Lung (tissue), 11 donors: ENCODE measurements at regions not wholly inside any gene's neighbourhood (a gene's known extent, or its start where the extent isn't known, plus 50 kb on each side); places are given as distances from the start of the nearest gene placed in this dataset.

ENCODE experiments used
- ATAC-seq: fragments of 200-7000 bp; cut with Tn5 transposase; one replicate; pipeline ENCODE4 v1.9.1; 2020; ENCODE audit warnings: moderate number of reproducible peaks; ENCODE audit not compliant: insufficient read depth, low FRiP score
- DNase-seq, 3 donors: peaks; one replicate each; pipeline ENCODE4 v3.0.0-alpha.2; 2013 to 2017
- H3K27ac ChIP-seq, 2 donors: one replicate each; pipeline ENCODE4 v1.5.1; 2013; ENCODE audit warnings: mild to moderate bottlenecking in 2 of 2, moderate library complexity in 2 of 2, control low read depth in 1 of 2, inconsistent platforms in 1 of 2, low read depth in 1 of 2, low read length in 1 of 2
- H3K27me3 ChIP-seq, 3 donors: one replicate each; pipeline ENCODE4 v1.5.1; 2013; ENCODE audit warnings: low read length in 2 of 3; ENCODE audit not compliant: control insufficient read depth in 3 of 3, insufficient read depth in 3 of 3
- H3K36me3 ChIP-seq, 4 donors: one replicate each; pipeline ENCODE4 v1.5.1; 2013; ENCODE audit warnings: low read length in 4 of 4, mild to moderate bottlenecking in 1 of 4, moderate library complexity in 1 of 4; ENCODE audit not compliant: control insufficient read depth in 4 of 4, insufficient read depth in 4 of 4
- H3K4me1 ChIP-seq, 5 donors: one replicate each; pipeline ENCODE4 v1.5.1; 2013; ENCODE audit warnings: low read length in 5 of 5, mild to moderate bottlenecking in 2 of 5, moderate library complexity in 1 of 5; ENCODE audit not compliant: control insufficient read depth in 5 of 5, insufficient read depth in 5 of 5
- H3K4me3 ChIP-seq: one replicate; pipeline ENCODE4 v1.5.1; 2013; ENCODE audit warnings: mild to moderate bottlenecking, control low read depth, moderate library complexity
- H3K9ac ChIP-seq, 2 donors: one replicate each; pipeline ENCODE4 v1.5.1; 2013; ENCODE audit warnings: low read length in 2 of 2, control low read depth in 1 of 2; ENCODE audit not compliant: insufficient read depth in 1 of 2
- H3K9me3 ChIP-seq, 4 donors: one replicate each; pipeline ENCODE4 v1.5.1; 2013; ENCODE audit warnings: low read length in 3 of 4, mild to moderate bottlenecking in 1 of 4, moderate library complexity in 1 of 4; ENCODE audit not compliant: control insufficient read depth in 4 of 4, insufficient read depth in 3 of 4
- WGBS, 2 donors: extraction: QIAGEN DNeasy Blood & Tissue Kit; methylation state at CpG; one replicate each; pipeline ENCODE4 v1.1.7; 2013; 5-methylcytosine and 5-hydroxymethylcytosine counted together
- TF ChIP-seq, protein P1 (sequence below): IDR thresholded peaks from 2 replicates; pipeline ENCODE4 v1.5.1; 2012; ENCODE audit warnings: mild to moderate bottlenecking; ENCODE audit errors: control extremely low read depth, extremely low read depth
- donor health status: control.
- donor health status: control.
- donor health status: Bipolar disorder and iron deficiency.
- donor health status: healthy.
- donor health status: DM: yes; HTN: yes; CAD: no.

DNA sequence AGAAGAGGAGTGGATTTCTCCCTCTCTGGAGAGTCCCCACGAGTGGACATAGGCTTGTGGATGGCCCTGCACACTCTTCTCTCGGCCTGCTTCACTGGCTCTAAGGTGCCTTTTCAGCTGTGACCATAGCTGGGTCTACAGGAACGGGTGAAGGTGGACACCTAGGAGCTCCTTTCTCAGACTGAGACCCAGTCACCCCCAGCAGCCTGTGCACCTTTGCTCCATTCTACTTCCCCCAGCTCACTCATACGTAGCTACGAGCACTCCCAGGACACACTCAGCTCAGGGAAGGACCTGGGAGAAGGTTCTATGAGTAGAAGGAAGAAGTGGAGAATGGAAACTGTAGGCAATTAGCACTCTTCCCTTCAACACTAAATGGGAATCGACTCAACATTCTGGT lies 272.0 kb upstream of the KLF6 start:
- Histone ChIP-seq H3K4me3 (no peak overlapping the region), H3K4me1 (peaks cover 0 to 7% (median 0%) of the 10 kb centered on the region in 5 donors), H3K27me3 (no peaks in the 10 kb centered on the region), H3K9me3 (no peaks in the 10 kb centered on the region), H3K27ac (no peak overlapping the region), H3K36me3 (no peaks in the 10 kb centered on the region), H3K9ac (no peak overlapping the region)
- no peak for ATAC-seq
- TF ChIP-seq, protein P1, sequence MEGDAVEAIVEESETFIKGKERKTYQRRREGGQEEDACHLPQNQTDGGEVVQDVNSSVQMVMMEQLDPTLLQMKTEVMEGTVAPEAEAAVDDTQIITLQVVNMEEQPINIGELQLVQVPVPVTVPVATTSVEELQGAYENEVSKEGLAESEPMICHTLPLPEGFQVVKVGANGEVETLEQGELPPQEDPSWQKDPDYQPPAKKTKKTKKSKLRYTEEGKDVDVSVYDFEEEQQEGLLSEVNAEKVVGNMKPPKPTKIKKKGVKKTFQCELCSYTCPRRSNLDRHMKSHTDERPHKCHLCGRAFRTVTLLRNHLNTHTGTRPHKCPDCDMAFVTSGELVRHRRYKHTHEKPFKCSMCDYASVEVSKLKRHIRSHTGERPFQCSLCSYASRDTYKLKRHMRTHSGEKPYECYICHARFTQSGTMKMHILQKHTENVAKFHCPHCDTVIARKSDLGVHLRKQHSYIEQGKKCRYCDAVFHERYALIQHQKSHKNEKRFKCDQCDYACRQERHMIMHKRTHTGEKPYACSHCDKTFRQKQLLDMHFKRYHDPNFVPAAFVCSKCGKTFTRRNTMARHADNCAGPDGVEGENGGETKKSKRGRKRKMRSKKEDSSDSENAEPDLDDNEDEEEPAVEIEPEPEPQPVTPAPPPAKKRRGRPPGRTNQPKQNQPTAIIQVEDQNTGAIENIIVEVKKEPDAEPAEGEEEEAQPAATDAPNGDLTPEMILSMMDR, result no peak
- DNase-seq, result no peak
- 91 to 92% methylated on average over 6 of the region's 6 CpGs for WGBS, 2 donors

DNA sequence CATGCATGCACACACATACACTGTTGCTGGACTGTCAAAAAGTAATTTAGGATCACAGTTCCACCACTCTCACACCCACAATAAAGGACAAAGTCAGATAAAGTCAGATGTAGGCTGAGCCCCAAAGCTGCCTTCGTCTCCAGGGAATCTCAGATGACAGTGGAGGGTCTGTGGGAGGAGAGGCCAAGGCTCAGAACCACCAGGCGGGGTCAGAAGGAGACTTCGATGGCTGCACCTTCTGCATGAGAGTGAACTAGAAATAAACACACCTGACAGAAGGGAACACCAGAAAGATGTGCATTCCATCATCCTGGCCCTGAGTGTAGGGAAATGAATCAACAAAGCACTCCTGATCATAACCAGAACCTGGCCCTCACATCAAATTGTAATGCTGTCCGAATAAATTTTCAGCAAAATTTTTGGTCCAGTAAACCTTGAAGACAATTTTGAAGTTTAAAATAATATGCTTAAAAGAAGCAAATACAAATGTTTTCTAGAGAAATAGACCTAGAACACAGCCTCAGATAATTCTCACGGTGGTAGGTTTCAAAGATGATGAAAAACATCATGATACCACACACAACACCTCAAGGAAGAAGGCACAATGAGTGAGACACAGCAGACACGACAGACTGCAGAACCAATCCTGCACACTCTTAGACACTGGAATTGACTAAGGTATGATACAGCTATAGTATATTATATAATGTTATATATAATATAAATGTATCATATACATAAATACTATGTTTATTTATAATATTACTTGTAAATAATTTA lies 269.8 kb upstream of the KLF6 start:
- ATAC-seq (no peak), DNase-seq (no peak)
- Histone ChIP-seq H3K36me3 (no peaks in the 10 kb centered on the region), H3K9me3 (no peaks in the 10 kb centered on the region), H3K4me3 (no peak overlapping the region), H3K4me1 (peaks cover 0 to 8% (median 3%) of the 10 kb centered on the region in 5 donors), H3K27ac (no peak overlapping the region), H3K9ac (no peak overlapping the region), H3K27me3 (no peaks in the 10 kb centered on the region)
- TF ChIP-seq, protein P1, result no peak
- 96 to 97% methylated on average over 6 of the region's 6 CpGs for WGBS, 2 donors

DNA sequence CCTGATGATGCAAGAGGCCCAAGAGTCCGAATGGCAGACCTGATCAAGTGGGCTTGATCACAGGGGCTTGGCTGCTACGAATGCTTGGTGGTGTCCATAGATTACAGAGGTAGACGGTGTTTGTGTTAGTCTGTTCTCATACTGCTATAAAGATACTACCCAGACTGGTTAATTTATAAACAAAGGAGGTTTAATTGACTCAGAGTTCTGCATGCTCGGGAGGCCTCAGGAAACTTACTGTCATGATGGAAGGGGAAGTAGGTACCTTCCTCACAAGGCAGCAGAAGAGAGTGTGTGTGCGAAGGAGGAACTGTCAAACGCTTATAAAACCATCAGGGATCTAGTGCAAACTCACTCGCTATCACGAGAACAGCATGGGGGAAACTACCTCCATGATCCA lies 268.9 kb upstream of the KLF6 start:
- H3K27ac ChIP-seq, result no peak overlapping the region
- H3K36me3 ChIP-seq, result no peaks in the 10 kb centered on the region
- no peak for ATAC-seq
- WGBS, 2 donors, result 46 to 74% methylated on average over 8 of the region's 8 CpGs
- TF ChIP-seq, protein P1, result no peak
- H3K4me3 ChIP-seq, result no peak overlapping the region
- peaks cover 0 to 8% (median 3%) of the 10 kb centered on the region in 5 donors for H3K4me1 ChIP-seq
- no peaks in the 10 kb centered on the region for H3K9me3 ChIP-seq
- no peak for DNase-seq
- no peak overlapping the region for H3K9ac ChIP-seq
- H3K27me3 ChIP-seq, result no peaks in the 10 kb centered on the region
